ENCODE measurements at regions not wholly inside any gene's neighbourhood (a gene's known extent, or its start where the extent isn't known, plus 50 kb on each side); places are given as distances from the start of the nearest gene placed in this dataset.
"Not testable (repeated sequence)": the region's sequence is repeated elsewhere in the genome, so short reads cannot be mapped to it uniquely, and the experiment has no call there.

DNA sequence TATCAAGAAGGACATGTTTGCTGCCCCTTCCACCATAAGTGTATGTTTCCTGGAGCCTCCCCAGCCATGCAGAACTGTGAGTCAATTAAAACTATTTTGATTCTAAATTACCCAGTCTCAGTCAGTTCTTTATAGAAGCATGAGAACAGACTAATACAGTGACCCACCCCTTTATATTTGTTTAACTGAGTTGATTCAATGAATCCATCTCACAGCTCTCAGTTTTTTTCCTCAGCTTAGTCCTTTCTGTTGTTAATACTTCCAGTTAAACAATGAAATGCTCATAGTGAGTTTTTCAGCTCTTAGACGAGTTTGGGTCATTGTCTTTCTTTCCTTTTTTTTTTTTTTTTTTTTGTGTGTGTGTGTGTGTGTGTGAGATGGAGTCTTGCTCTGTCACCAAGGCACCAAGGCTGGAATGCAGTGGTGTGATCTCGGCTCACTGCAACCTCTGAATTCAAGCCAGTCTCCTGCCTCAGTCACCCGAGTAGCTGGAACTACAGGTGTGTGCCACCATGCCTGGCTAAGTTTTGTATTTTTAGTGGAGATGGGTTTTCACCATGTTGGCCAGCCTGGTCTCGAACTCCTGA is 417.9 kb upstream of the ZNG1F start:
- DNase-seq: not testable (repeated sequence)

DNA sequence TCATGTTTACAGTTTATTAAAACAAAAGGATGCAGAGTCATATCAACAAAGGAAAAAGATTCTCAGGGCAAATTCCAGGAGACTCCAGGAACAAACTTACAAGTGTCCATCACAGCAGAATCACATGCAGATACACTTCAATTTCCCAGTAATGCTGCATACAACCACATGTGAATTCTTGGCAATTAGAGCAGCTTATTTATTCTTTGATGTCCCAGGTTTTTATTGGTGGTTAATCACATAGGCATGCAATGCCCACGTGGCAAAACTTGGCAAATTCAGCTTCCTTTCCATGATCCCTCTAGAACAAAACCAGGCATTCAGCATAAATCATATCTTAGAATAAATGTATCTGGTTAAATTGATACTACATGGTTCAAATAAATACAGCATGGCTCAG is 376.5 kb upstream of the ZNG1F start:
- DNase-seq: not testable (repeated sequence)
